ENCODE measurements at regions not wholly inside any gene's neighbourhood (a gene's known extent, or its start where the extent isn't known, plus 50 kb on each side); places are given as distances from the start of the nearest gene placed in this dataset.
"Not testable (repeated sequence)": the region's sequence is repeated elsewhere in the genome, so short reads cannot be mapped to it uniquely, and the experiment has no call there.

GRCh38 chr16:88204131-88205110, 178.3 kb upstream of the ZNF469 start:
- DNase-seq, result not testable (repeated sequence)

GRCh38 chr16:88205482-88205881, 177.3 kb upstream of the ZNF469 start:
- DNase-seq, result not testable (repeated sequence)

GRCh38 chr16:88206006-88206405, 176.8 kb upstream of the ZNF469 start:
- DNase-seq, result not testable (repeated sequence)

GRCh38 chr16:88206516-88206915, 176.2 kb upstream of the ZNF469 start:
- DNase-seq, result not testable (repeated sequence)

GRCh38 chr16:88208112-88208511, 174.6 kb upstream of the ZNF469 start:
- no peak for DNase-seq

- not testable (repeated sequence) for DNase-seq
These were observed 174.0 kb upstream of the ZNF469 start for GRCh38 chr16:88208776-88209175.

- DNase-seq, result not testable (repeated sequence)
These were observed 173.2 kb upstream of the ZNF469 start for GRCh38 chr16:88209579-88209978.

DNA sequence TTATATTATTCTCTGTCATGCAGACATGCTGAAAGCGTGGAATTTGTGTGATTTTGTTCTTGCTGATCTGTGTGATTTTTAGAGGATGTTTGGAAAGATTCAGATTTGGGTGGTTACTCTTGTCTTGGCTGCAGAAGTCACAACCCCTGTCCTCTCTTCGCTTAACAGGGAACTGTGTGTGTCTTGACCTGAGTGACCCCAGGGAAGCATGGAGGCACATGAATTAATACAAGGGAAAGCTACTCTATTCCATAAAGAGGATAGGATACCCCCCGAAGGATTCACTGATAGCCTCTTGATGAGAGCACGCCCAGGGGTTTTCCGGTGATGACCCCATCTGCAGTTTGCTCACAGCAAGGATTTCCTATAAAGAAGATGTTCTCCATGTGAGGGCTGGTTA, 168.8 kb upstream of the ZNF469 start:
- DNase-seq, result not testable (repeated sequence)

DNA sequence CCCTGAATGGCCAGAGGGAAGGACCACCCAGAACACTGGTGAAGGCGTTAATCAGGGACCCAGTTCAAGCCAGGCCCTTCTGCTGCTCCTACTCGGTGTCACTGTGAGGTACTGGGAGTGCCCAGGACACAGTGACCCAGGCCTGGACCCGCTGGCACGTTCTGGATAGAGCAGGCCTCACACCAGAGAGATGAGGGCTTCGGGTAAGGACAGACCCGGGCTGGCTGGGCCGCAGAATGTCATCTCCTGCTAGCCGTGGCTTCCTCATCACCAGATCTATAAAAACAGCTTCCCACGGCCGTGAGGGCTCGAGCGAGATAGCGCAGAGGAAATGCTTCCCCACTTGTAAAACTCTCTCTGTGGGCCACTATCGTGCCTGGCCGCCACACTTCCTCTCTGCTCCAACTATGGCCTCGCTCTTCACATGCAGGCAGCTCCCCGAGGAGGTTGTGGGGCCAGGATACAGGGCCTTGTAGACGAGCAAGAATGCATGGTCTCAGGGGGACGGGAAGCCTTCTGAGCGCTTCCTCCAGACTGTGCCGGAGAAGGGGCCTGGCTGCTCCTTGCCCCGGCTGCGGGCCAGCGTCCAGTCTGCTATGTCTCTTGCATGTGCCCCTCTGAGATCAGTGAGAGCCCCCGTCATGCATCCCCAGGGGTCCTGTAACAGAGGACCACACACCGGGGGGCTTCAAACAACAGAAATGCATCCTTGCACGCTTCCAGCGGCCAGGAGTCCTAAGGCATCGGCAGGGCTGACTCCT, 161.6 kb upstream of the ZNF469 start:
- not testable (repeated sequence) for DNase-seq

DNA sequence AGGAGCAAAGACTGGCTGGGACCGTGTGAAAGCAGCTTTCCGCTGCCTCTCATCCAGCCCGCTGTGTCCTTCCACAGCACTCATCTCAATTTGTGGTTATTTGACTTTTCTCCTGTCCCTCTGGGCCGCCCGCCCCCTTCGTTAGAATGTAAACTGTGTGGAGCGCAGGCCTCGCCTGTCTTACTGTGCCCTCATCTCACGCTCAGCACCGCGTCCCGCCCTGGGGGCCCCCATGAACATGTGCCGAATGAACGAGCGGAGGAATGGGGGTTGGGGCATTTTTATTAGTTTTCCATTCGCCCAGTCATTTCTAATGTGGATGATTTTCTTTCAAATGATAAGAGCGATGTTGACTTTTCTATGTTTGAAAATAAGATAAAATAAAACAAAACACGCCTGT, 159.1 kb upstream of the ZNF469 start:
- not testable (repeated sequence) for DNase-seq

- not testable (repeated sequence) for DNase-seq
These were observed 158.4 kb upstream of the ZNF469 start for GRCh38 chr16:88224131-88224898.

DNA sequence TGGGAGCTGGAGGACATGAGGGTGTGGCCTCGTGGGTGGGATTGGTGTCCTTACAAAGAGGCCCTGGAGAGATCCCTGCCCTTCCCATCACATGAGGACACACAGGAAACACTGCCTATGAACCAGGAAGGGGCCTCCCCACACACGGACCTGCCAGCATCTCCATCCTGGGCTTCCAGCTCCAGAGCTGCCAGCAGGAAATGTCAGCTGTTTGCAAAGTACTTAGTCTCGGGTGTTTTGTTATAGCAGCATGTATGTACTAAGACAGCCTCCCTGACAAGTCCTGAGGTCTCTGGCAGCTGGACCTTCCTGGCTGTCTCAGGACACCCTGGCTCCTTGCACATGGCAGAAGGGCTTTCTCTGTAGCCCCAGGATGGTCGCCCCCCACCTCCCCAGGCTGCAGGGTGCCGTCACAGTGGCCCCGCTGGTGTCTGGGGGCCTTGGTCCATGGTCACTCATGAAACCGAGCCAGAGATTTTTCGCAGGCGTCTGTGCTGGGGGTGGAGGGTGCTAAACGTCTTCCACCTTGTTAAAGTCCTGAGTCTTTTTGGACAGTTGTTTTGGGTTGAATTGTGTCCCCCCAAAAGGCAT, 157.0 kb upstream of the ZNF469 start:
- DNase-seq, result not testable (repeated sequence)

DNA sequence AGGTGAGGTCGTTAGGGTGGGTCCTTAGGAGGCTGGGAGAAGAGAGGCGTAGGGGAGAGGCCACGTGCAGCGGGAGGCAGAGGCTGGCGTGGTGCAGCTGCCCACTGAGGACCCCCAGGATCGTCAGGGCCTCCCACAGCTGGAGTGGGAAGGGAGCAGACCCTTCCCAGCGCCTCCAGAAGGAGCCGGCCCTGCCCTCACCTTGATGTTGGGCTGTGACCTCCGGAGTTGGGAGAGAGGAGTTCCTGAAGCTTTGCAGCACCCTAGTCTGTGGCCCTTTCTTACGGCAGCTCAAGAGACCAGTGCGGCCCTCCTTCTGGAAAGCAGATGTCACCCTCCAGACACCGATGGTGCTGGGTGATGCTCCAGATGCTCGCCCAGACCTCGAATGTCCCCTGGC, 156.5 kb upstream of the ZNF469 start:
- DNase-seq, result not testable (repeated sequence)

DNA sequence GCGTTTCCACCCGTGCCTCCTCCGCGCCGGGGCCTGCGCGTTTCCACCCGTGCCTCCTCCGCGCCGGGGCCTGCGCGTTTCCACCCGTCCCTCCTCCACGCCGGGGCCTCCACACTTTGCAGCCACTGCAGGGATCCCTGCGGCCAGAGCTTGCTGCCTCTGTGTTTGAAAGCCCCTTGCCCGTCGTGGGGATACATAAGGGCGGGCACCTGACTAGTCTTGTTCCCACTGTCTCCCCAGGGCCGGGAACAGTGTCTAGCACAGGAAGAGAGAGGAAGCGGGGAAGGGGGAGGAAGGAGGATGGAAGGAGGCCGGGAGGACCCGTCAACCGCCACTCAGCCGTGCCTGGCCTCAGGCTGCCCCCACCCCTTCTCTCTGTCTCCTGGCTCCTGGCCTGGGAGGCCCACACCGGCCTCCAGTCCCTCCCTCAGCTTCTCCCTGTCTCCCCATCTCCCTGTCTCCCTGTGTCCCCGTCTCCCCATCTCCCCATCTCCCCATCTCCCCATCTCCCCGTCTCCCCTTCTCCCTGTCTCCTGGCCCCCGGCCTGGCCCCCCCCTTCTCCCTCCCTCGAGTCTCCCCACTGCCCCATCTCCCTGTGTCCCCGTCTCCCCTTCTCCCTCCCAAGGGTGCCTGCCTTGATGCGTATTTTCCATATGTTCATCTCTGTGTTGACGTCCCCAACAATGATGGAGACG, 155.6 kb upstream of the ZNF469 start:
- DNase-seq, result not testable (repeated sequence)

DNA sequence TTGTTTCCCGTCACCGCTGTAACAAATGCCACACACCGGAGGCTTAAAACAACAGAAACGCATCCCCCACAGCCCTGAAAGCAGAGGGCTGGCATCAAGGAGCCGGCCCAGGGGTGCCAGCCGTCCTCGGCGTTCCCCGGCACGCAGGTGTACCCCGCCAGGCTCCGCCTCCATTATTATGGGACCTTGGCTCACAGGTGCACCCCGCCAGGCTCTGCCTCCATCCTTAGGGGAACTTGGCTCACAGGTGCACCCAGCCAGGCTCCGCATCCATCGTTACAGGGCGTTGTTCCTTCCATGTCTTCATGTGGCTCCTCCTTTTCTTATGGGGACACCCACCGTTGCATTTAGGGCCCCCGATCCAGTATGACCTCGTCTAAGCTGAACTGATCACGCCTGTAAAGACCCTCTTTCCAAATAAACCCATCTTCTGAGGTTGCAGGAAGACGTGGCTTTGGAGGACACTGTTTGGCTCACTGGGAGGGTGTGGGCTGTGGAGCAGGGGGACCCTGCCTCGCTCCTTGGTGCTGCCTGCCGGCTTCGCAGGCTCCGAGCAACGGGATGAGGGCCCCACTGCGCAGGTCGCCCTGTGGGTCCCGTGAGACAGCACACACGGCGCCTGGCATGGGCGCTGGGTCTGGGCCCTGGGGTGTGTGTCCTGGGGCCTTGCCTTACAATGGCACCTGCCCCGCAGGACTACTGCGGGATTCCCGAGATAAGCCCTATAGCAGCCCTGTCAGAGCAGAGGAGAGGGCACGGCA, 154.9 kb upstream of the ZNF469 start:
- not testable (repeated sequence) for DNase-seq

DNA sequence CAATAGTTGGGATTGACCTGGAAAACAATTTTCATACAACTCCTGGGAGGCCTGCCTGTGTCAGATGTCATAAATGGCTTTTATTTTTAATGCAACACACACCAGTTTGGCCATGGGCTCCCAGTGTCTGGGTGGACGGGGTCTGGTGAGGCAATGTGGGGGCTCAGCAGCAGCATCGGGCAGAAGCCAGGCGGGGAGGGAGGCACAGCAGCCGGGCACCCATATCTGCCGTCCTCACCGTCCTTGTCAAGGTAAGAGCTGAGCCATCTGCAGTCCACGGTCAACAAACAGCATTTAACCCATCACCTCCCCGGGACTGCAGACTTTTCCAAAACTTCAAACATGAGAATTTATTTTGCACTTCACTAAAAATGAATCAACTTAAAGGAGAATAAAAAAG, 154.0 kb upstream of the ZNF469 start:
- not testable (repeated sequence) for DNase-seq

DNA sequence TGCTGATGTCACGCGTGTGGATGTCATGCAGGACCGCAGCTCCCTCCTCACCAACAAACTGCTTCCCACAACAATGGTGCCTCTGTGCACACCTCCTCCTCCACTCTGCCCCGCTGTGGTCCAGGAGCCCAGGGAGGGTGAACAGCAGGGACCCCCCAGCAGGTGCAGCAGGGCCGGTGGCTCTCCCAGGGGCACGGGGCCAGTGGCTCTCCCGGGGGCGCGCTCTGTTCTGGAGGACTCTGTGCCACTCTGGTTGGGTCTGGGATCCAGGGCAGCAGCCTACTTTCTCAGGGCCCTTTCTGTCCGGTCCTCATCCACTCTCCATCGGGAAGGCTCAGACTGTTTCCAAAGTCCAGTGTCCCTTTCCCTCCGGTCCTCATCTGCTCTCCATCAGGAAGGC, 153.0 kb upstream of the ZNF469 start:
- not testable (repeated sequence) for DNase-seq

- DNase-seq, result not testable (repeated sequence)
These were observed 152.3 kb upstream of the ZNF469 start for GRCh38 chr16:88230276-88230966.

DNA sequence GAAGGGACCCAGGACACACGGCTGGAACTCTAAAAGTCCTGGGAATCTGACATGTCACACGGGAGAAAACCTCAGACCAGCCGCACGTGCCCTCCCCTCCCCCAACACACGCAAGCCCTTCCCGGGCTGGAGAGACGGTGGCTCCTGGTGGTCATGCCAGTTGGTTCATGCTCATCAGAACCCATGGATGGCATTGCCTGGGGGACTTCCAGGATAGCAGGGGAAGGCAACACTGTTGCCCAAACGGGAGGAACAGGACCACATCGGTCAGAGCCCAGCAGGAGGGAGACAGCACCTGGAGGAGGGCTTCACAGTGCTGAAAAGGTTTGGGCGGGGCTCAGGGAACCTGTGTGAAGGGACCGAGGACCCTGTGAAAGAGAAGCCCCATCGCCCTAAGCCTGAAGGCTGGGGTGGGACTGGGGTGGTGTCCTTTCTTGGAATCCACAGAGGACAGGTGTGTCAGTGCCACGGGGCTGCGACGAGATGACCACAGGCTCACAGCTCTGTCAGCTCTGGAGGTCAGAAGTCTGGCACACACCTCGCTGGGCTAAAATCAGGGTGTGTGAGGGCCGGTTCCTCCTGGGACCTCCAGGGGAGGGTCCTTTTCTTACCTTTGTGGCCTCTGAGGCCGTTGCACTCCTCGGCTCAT, 151.7 kb upstream of the ZNF469 start:
- not testable (repeated sequence) for DNase-seq

GRCh38 chr16:88231839-88232238, 150.9 kb upstream of the ZNF469 start:
- DNase-seq, result not testable (repeated sequence)
